Stimulated activated CD4-positive, alpha-beta T cell treated with anti-CD3 and anti-CD28 coated beads, Interleukin-1b, Interleukin-23, amount 100 ng/mL, for 24 hours (primary cell): ENCODE measurements at regions not wholly inside any gene's neighbourhood (a gene's known extent, or its start where the extent isn't known, plus 50 kb on each side); places are given as distances from the start of the nearest gene placed in this dataset.

Experiments used
- DNase-seq, 4 experiments: peaks; one replicate each; pipeline ENCODE4 v3.0.0-alpha.2; 2020; ENCODE audit warnings: low read depth in 4 of 4, low spot score in 1 of 4

- no peak for DNase-seq
Observed at GRCh38 chrX:25226151-25226550, 210.4 kb upstream of the ARX start.

- DNase-seq: no peak
Observed at GRCh38 chrX:25219480-25219879, 203.7 kb upstream of the ARX start.

DNA sequence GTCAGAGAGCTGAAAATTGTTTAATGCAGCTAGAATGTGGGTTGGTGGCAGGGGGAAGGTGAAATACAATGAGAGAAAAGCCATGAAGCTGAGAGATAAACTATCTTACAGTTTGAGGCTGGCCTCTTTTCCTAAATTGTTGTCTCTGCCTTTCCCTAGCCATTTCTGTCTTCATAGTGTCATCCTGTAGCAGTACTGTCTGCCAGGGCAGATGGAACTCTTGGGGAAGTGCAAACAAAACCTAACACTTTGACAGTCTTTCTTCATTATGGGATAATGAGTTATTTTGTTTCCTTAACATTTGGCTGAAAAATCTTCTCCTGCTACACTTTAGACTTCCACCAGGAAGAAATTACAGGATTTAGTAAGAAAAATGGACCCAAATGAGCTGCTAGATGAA lies 197.8 kb upstream of the ARX start:
- DNase-seq: no peak

DNA sequence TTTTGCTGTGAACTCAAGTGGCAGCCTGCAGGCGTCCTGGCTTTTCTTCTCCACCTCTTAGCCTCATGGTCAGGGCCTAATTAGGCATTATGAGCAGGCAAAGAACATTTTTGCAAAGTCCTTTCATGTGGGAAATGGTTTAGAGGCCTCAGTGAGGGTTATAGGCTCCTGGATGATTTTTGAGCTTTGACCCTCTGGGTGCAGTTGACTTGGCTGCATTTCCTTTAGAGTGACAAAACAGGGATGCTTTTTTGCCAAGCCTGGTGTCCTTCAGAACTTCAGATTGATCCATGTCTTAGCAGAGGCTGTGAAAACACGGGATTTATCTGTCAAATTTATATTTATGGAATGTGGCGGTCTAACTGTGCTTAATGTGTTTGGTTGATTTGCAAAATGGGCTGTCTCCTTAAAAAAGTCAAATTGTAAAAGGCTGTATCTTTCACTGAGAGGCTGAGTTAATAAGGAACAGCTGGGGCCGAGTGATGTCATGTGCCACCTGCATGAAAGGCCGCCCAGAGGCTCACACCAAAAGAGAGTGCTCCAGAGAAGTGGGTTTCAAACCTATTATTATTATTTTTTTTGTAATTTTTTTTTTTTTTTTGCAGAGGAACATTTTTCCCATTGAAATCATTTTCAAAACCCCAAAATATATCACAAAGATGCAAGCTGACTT lies 192.2 kb upstream of the ARX start:
- DNase-seq: no peak

GRCh38 chrX:25206778-25207177 lies 191.0 kb upstream of the ARX start:
- no peak for DNase-seq

DNA sequence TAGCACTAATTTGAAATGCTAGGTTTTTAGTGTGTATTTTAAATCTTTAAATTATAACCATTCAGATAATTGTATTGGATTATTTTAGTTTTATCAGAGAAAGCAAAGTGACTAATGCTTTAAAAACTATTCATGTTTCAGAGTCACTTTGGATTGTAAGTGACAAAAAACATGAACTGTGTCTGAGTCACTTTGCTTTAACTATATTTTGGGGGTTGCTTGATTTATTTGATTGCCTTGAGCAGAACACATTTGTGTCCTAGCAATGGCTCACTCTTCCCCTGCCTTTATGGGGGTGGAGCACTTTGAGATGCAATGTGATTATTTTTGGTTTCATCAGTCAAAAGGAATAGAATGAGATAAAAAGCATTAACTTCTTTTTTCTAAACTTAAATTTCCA lies 188.4 kb upstream of the ARX start:
- DNase-seq: no peak

DNA sequence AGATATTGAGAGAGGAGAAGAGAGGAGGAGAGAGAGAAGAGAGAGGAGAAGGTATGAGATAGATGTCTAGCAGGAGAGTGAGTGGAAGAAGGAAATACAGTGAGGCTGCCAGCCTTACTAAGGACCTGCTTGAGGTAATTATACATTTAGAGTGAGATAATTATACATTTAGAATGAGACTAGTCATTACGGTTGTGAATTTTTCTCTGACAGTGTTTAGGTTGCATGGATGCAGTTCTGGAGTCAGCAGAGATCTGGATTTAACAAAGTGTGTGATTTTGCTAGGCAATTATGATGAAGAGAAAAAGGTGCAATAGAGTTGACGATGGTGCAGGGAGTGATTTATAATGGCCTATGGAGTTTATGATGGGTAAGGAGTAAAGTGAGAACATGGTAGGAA lies 187.1 kb upstream of the ARX start:
- DNase-seq: no peak

DNA sequence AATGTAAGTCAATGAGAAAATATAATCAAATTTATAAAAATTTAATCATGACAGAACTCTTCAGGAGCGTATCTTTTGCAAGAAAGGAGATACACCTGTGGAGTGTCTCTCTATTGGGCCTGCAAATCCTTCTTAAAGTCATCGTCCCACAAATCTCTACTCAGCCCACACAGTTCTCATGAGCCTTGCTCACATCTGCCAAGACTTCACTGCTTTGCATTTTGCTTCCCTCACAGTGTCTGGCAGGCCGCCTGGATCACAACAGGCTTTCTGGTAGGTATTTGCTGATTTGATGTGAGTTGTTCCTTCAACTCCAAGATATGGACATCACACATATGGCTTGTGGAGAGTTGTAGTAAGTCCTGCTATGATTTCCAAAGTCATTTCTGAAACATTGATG lies 183.1 kb upstream of the ARX start:
- no peak for DNase-seq

GRCh38 chrX:25198253-25198652 lies 182.5 kb upstream of the ARX start:
- no peak for DNase-seq

DNA sequence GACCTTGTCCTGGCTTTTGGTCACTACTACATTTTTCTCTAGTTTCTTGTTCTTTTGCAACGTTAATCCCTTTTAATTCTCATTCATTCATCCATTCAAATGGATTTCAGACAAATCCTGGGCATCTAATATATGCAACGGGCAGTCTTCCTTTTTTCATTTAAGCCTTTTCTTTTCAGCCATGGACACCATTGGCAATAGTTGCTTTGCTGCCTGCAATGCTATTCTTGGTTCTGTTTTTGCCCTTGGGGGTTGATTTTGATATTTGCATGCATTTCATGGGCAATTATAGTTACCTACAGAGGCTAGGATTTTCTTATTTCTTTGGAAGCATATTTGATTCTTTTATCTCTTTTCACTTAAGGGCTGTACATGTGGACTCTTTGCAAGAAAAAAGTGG lies 180.5 kb upstream of the ARX start:
- no peak for DNase-seq

DNA sequence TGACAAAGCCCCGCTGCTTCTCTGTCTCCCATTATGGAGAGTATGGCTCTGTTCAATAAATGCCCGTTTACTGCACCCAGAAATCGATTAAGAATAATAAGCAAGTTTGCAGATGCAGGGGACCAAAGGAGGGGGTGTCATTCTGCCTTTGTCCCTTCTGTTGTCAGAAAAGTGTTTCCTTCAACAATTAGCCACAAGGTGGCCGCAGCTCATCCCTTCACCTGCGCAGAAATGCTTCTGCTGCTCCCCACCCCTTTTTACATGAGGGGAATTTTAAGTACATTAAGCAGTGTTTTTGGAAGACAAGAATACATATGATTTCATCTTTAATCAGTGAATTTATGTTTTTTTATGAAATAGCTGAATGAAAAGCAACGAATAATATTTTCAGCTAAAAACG lies 175.6 kb upstream of the ARX start:
- DNase-seq: no peak

DNA sequence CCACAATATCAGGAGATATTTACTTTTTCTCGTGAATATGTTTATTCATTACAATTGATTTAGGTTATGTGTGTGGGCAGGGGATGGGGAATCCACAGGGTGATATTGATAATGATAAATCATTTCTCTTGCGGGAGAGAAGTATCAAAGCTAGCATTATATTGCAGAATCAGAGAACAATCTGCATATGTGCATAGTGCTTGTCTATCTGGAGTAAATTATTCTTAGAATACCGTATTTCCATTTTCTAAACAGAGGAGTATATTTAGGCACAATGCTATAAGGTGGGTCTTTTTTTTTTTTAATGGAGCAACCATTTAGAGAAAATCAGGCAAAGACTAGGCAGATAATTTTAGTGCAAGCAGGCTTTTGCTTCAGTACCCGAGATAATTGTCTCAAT lies 166.0 kb upstream of the ARX start:
- no peak for DNase-seq

DNA sequence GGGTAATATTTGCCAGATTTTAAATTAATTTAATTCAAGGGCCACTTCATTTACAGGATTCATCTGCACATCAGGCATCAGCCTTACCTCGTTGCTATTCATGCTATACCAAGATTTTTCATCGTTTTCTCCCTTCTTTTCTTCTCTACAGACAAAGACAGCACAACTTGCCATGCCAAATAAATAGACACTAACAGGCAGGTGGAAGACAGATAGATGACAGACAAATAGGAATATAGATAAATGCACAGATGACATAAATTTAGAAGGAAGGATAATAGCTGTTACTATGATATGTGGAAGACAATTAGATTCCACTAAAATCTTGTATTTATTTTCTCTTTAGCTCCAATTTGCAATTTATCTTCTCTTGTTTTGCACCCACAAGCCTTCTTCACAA lies 164.5 kb upstream of the ARX start:
- no peak for DNase-seq

DNA sequence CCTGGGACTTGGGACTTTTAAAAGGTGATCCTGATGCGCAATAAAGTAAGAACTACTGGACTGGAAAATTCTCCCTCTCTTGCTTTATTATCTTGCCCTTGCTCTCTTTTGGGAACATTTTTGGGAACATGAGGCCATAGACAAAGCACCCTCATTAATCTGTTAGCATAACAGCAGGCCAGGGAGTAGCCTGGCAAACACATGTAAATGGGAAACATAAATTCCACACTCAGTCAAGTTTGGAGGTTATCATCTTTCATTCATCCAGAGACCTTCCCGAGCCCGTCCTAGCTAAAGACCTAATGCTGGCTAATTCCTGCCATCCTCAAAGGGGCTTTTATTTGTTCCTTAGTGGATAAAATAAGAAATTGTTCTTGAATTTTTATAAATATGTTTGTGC lies 162.8 kb upstream of the ARX start:
- no peak for DNase-seq

- DNase-seq: no peak
Observed at GRCh38 chrX:25175743-25176142, 160.0 kb upstream of the ARX start.

DNA sequence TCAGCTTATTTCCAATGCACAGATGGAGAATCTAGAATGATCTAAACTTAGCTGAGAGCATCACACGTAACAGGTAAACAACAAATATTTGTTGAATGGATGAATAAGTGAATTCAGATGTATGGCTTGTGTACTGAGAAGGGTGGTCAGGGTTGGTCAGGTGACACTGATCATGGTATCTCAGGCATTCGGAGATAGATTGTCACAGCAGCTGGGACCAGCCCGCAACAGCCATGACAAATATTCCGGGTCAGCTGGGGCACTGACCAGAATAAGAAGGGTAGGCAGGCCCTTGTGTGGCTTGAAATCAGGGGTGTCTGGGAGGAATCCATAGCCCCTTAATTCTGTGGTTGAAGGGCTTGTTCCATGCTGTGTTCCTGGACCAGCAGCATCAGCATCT lies 159.4 kb upstream of the ARX start:
- DNase-seq: no peak

DNA sequence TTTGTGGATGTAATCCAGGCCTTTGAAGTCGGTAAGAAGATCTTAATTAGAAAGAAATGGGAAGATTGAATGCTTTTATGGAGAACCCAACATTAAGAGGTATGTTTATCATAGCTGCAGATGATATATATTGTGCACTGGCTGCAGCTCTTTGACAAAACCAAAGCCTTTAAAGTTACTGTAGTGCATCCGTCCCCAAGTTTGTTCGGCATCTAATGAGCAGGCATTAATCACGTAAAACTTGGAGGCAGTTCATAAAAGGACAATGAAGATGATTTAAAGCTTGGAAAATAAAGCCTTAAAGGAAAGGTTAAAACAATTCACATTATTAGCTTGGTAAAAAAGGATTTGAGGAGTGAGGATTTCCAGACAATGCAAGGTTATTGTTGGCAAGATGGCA lies 150.8 kb upstream of the ARX start:
- no peak for DNase-seq

- DNase-seq: no peak
Observed at GRCh38 chrX:25166145-25166544, 150.4 kb upstream of the ARX start.

DNA sequence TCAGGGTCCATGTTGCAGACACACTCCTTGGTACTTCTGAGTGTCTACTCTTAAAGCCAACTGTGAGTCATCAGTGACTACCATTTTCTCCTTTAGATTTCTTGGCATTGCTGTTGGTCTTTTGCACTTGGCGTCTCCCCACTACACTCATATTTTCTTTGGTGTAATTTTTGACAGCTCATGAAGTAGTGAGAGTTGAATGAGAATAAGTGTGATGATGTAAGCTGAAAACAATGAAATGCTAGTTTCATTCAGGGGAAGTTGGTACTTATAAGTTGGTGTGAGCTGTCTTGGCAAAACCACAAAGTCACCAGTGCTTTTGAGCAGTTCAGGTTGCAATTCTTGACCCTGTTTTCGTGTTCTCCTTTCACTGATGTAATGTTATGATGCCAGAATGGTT lies 142.9 kb upstream of the ARX start:
- DNase-seq: no peak

DNA sequence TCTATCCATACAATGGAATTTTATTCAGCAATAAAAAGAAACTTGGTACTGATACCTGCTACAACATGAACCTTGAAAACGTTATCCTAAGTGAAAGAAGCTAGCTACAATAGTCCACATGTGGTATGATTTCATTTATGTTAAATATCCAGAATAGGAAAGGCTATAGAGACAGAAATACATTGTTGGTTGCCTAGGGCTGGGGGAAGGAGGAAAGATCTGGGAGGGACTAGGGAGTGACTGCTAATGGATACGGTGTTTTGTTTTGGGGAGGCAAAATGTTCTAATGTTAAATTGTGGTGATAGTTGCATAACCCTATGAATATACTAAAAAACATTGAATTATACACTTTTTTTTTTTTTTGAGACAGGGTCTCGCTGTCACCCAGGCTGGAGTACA lies 141.1 kb upstream of the ARX start:
- no peak for DNase-seq

DNA sequence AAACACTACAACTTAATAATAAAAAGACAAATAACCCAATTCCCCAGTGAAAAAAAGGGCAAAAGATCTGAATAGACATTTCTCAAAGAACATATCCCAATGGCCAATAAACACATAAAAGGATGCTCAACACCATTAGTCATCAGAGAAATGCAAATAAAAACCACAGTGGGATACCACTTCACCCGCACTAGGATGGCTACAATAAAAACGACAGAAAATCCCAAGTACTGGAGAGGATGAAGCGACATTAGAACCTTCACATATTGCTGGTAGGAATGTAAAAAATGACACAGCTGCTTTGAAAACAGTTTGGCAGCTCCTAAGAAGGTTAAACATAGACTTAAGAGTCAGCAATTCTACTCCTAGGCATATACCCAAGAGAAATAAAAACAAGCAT lies 140.6 kb upstream of the ARX start:
- DNase-seq: no peak

DNA sequence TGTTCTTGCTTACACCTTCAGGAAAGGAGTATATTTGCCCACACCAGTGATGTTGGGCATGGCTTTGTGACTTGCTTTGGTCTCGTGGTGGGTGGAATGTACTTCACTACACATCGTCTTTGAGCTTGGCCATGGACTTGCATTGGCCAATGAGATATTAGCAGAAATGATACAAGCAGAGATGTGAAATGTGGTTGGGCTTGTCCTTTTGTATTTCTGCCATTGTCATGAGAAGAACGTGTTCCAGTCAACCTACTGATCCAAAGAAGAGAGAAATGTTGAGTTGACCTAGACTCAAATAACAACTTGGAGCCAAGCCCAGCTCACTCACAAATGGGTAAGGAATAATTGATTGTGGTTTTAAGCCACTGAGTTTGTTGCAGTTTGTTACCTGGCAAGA lies 138.4 kb upstream of the ARX start:
- DNase-seq: no peak

DNA sequence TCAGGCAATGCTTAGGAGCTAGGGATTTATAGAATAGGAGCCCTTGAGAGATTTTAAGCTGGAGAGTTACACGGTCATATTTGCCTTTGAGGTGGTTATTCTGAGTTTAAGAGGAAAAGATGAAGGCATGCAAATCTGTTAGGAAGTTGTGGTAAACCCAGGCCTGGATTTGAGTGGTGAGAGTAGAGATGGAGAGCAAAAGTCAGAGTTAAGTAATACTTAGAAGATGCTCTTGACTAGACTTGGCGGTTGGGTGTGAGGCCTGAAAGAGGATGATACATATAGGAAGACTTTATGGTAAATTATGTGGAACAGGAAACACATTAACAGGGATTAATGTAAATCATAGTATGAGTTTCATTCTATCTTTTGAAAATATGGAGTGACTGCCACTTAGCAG lies 136.0 kb upstream of the ARX start:
- no peak for DNase-seq
